SK-N-SH (cell line): ENCODE measurements at regions not wholly inside any gene's neighbourhood (a gene's known extent, or its start where the extent isn't known, plus 50 kb on each side); places are given as distances from the start of the nearest gene placed in this dataset.

ENCODE experiments used
- CTCF ChIA-PET: fragments of 300-600, 350-600 bp; formaldehyde crosslinking; extraction: SDS; loops from one replicate; lab custom pipeline; 2021; lab: Yijun Ruan, JAX
- POLR2A ChIA-PET: fragments of 350-600 bp; sonication (Branson Sonifier 250); formaldehyde crosslinking; extraction: SDS; loops from one replicate; lab custom pipeline; 2020; ENCODE audit warnings: antibody characterized with exemption, inconsistent platforms; lab: Yijun Ruan, JAX
- DNase-seq: peaks from one replicate; pipeline ENCODE4 v3.0.0; 2012
- H2AFZ ChIP-seq: fragments of 200-600 bp; sonication (generic); 2 replicates; pipeline ENCODE4 v1.8.1; 2016; ENCODE audit warnings: antibody characterized with exemption, mild to moderate bottlenecking, low read depth
- H3F3A ChIP-seq: fragments of 200-600 bp; sonication (generic); replicated peaks from 2 replicates; pipeline ENCODE3; 2016; ENCODE audit warnings: antibody characterized with exemption, mild to moderate bottlenecking; ENCODE audit not compliant: insufficient read depth
- H3K27ac ChIP-seq, 2 experiments: fragments of 200-500 bp in 1 of 2; fragments of 200-600 bp in 1 of 2; sonication (Bioruptor generic) in 1 of 2; sonication (generic), shearing (Covaris generic) in 1 of 2; 2 replicates each; pipeline versions ENCODE4 v1.5.1 to v1.6.1; 2014 to 2016; ENCODE audit warnings: low read depth in 2 of 2, inconsistent platforms in 1 of 2, low read length in 1 of 2, mild to moderate bottlenecking in 1 of 2, mixed read lengths in 1 of 2
- H3K27me3 ChIP-seq: fragments of 200-600 bp; sonication (generic), shearing (Covaris generic); 2 replicates; pipeline ENCODE4 v1.6.1; 2016; ENCODE audit warnings: mixed run types; ENCODE audit not compliant: insufficient read depth
- H3K36me3 ChIP-seq, 2 experiments: fragments of 200-500 bp in 1 of 2; fragments of 200-600 bp in 1 of 2; sonication (Bioruptor generic) in 1 of 2; sonication (generic) in 1 of 2; replicated peaks in 1 of 2; 2 replicates each; pipeline versions ENCODE3 to v1.5.1; 2014 to 2016; ENCODE audit warnings: low read length in 1 of 2, mild to moderate bottlenecking in 1 of 2; ENCODE audit not compliant: insufficient read depth in 2 of 2, control insufficient read depth in 1 of 2
- H3K4me1 ChIP-seq, 2 experiments: fragments of 200-500 bp in 1 of 2; fragments of 200-600 bp in 1 of 2; sonication (Bioruptor generic) in 1 of 2; sonication (generic), shearing (Covaris generic) in 1 of 2; 2 replicates each; pipeline versions ENCODE4 v1.5.1 to v1.6.1; 2014 to 2016; ENCODE audit warnings: low read depth in 1 of 2, low read length in 1 of 2, mixed run types in 1 of 2; ENCODE audit not compliant: insufficient read depth in 2 of 2, control insufficient read depth in 1 of 2
- H3K4me2 ChIP-seq: fragments of 200-600 bp; sonication (generic), shearing (Covaris generic); 2 replicates; pipeline ENCODE4 v1.6.1; 2017; ENCODE audit warnings: mixed run types
- H3K4me3 ChIP-seq, 2 experiments: fragments of 200-500 bp in 1 of 2; fragments of 200-600 bp in 1 of 2; sonication (Bioruptor generic) in 1 of 2; sonication (generic), shearing (Covaris generic) in 1 of 2; 2 replicates each; pipeline versions ENCODE4 v1.5.1 to v1.8.1; 2014 to 2016; ENCODE audit warnings: low read depth in 2 of 2, inconsistent platforms in 1 of 2, low read length in 1 of 2, mild to moderate bottlenecking in 1 of 2, mixed read lengths in 1 of 2, moderate library complexity in 1 of 2
- H3K79me2 ChIP-seq: fragments of 200-600 bp; sonication (generic); 2 replicates; pipeline ENCODE4 v1.8.1; 2017; ENCODE audit warnings: mild to moderate bottlenecking; ENCODE audit not compliant: insufficient read depth
- H3K9ac ChIP-seq: fragments of 200-600 bp; sonication (generic); 2 replicates; pipeline ENCODE4 v1.6.1; 2017; ENCODE audit warnings: mixed run types
- H3K9me2 ChIP-seq: fragments of 200-600 bp; sonication (generic); 2 replicates; pipeline ENCODE4 v1.6.1; 2017; ENCODE audit warnings: mixed run types
- H3K9me3 ChIP-seq: fragments of 200-600 bp; sonication (generic); 2 replicates; pipeline ENCODE4 v1.6.1; 2017; ENCODE audit warnings: mixed run types, mild to moderate bottlenecking, moderate library complexity
- H4K20me1 ChIP-seq: fragments of 200-600 bp; sonication (generic); 2 replicates; pipeline ENCODE4 v1.6.1; 2017; ENCODE audit warnings: mild to moderate bottlenecking, mixed run types; ENCODE audit not compliant: insufficient read depth
- CHD2 ChIP-seq: fragments of 150-350 bp; IDR thresholded peaks from 2 replicates; pipeline ENCODE4 v1.6.1; 2018; ENCODE audit warnings: low read length; ENCODE audit not compliant: partially characterized antibody
- CTCF ChIP-seq: fragments of 200-600 bp; sonication (generic); IDR thresholded peaks from 2 replicates; pipeline ENCODE4 v1.6.1; 2017; ENCODE audit warnings: antibody characterized with exemption, mild to moderate bottlenecking, moderate library complexity
- ELF1 ChIP-seq: IDR thresholded peaks from 2 replicates; pipeline ENCODE4 v1.4.0; 2012
- EP300 ChIP-seq, 2 experiments: IDR thresholded peaks; 2 replicates each; pipeline versions ENCODE4 v1.4.0 to v1.6.1; 2012; ENCODE audit warnings: borderline replicate concordance in 1 of 2, low read depth in 1 of 2, low read length in 1 of 2
- FOXM1 ChIP-seq: IDR thresholded peaks from 2 replicates; pipeline ENCODE4 v1.4.0; 2012; ENCODE audit warnings: low read depth, mild to moderate bottlenecking
- GABPA ChIP-seq: IDR thresholded peaks from 2 replicates; pipeline ENCODE4 v1.4.0; 2012; ENCODE audit warnings: low read depth, mild to moderate bottlenecking
- JUND ChIP-seq: IDR thresholded peaks from 2 replicates; pipeline ENCODE4 v1.4.0; 2012
- MAX ChIP-seq: IDR thresholded peaks from 2 replicates; pipeline ENCODE4 v1.4.0; 2012; ENCODE audit warnings: low read depth
- MEF2A ChIP-seq: IDR thresholded peaks from 2 replicates; pipeline ENCODE4 v1.4.0; 2012; ENCODE audit warnings: low read depth, borderline replicate concordance
- MXI1 ChIP-seq: IDR thresholded peaks from 2 replicates; pipeline ENCODE4 v1.6.1; 2012; ENCODE audit warnings: mild to moderate bottlenecking, low read depth, low read length, improper control_type of control experiment
- NRF1 ChIP-seq: IDR thresholded peaks from 2 replicates; pipeline ENCODE4 v1.6.1; 2012; ENCODE audit warnings: low read depth, mild to moderate bottlenecking, low read length
- PBX3 ChIP-seq: IDR thresholded peaks from 2 replicates; pipeline ENCODE4; 2012
- RAD21 ChIP-seq: IDR thresholded peaks from 2 replicates; pipeline ENCODE4 v1.6.1; 2012; ENCODE audit warnings: mild to moderate bottlenecking, low read length
- RCOR1 ChIP-seq: fragments of 150-350 bp; IDR thresholded peaks from 2 replicates; pipeline ENCODE4 v1.6.1; 2017; ENCODE audit warnings: antibody characterized with exemption, low read length
- RFX5 ChIP-seq: IDR thresholded peaks from 2 replicates; pipeline ENCODE4 v1.6.1; 2012; ENCODE audit warnings: mild to moderate bottlenecking, improper control_type of control experiment, low read length
- RXRA ChIP-seq: IDR thresholded peaks from 2 replicates; pipeline ENCODE4 v1.4.0; 2012; ENCODE audit warnings: low read depth, mild to moderate bottlenecking, borderline replicate concordance
- SIN3A ChIP-seq: IDR thresholded peaks from 2 replicates; pipeline ENCODE4 v1.6.1; 2012; ENCODE audit warnings: low read depth, mild to moderate bottlenecking, low read length, moderate library complexity, borderline replicate concordance
- SMC3 ChIP-seq: IDR thresholded peaks from 2 replicates; pipeline ENCODE4 v1.6.1; 2012; ENCODE audit warnings: low read depth, low read length, improper control_type of control experiment
- USF2 ChIP-seq: fragments of 150-350 bp; IDR thresholded peaks from 2 replicates; pipeline ENCODE4 v1.6.1; 2017; ENCODE audit warnings: antibody characterized with exemption, low read length, low read depth, borderline replicate concordance
- ZBTB33 ChIP-seq: IDR thresholded peaks from 2 replicates; pipeline ENCODE4 v1.4.0; 2012; ENCODE audit warnings: low read depth, borderline replicate concordance
- whole genome bisulfite sequencing: methylation state at CpG from one replicate; pipeline ENCODE4 v1.1.6; 2017; ENCODE audit warnings: low lambda C conversion rate; 5-methylcytosine and 5-hydroxymethylcytosine counted together

GRCh38 chr3:145972851-145973250, 188.1 kb downstream of the PLOD2 start:
- ChIA-PET CTCF (no interaction called here), POLR2A (no interaction called here)
- H3K27me3 ChIP-seq = no peaks in the 10 kb centered on the region
- no peak for DNase-seq
- H4K20me1 ChIP-seq = no peaks in the 10 kb centered on the region
- no peak overlapping the region for H3K9ac ChIP-seq
- H3K36me3 ChIP-seq = no peaks in the 10 kb centered on the region
- WGBS = 12% methylated on average over 1 of the region's 1 CpG
- H3K4me1 ChIP-seq = no peaks in the 10 kb centered on the region
- TF ChIP-seq PBX3 (no peak), RXRA (no peak), MXI1 (no peak), JUND (no peak), FOXM1 (no peak), RAD21 (no peak), SMC3 (no peak), CTCF (no peak), RFX5 (no peak), RCOR1 (no peak), CHD2 (no peak), GABPA (no peak), SIN3A (no peak), NRF1 (no peak), MAX (no peak), USF2 (no peak)
- no peak overlapping the region for H2AFZ ChIP-seq
- no peaks in the 10 kb centered on the region for H3K79me2 ChIP-seq
- no peaks in the 10 kb centered on the region for H3K9me3 ChIP-seq
- H3F3A ChIP-seq = no peaks in the 10 kb centered on the region
- H3K9me2 ChIP-seq = no peaks in the 10 kb centered on the region
- no peak overlapping the region for H3K4me3 ChIP-seq
- no peak overlapping the region for H3K27ac ChIP-seq
- H3K4me2 ChIP-seq = no peak overlapping the region

GRCh38 chr3:145981056-145981455, 179.9 kb downstream of the PLOD2 start:
- H3K9me3 ChIP-seq = no peaks in the 10 kb centered on the region
- no peaks in the 10 kb centered on the region for H3K36me3 ChIP-seq
- no peaks in the 10 kb centered on the region for H3K27me3 ChIP-seq
- no peak overlapping the region for H3K27ac ChIP-seq
- 4% methylated on average over 2 of the region's 2 CpGs for WGBS
- no peaks in the 10 kb centered on the region for H3K9me2 ChIP-seq
- no peak for DNase-seq
- no peak overlapping the region for H3K4me2 ChIP-seq
- no peaks in the 10 kb centered on the region for H4K20me1 ChIP-seq
- H3K4me3 ChIP-seq = no peak overlapping the region
- no peaks in the 10 kb centered on the region for H3F3A ChIP-seq
- ChIA-PET POLR2A (no interaction called here), CTCF (interaction anchor here (1.1 kb wide), 1 partner anchor 18 kb away, joined by 3 read pairs; no protein-coding TSS in a partner anchor)
- no peaks in the 10 kb centered on the region for H3K79me2 ChIP-seq
- no peak overlapping the region for H2AFZ ChIP-seq
- no peaks in the 10 kb centered on the region for H3K4me1 ChIP-seq
- TF ChIP-seq EP300 (IDR thresholded peaks at IDR 0.05; ENCODE audit: borderline replicate concordance in 1 of 2, low read depth in 1 of 2, low read length in 1 of 2) (no peak), MAX (no peak), ZBTB33 (no peak), RCOR1 (no peak), ELF1 (no peak), MEF2A (no peak)
- H3K9ac ChIP-seq = no peak overlapping the region
